KMS-11 (cell line): ENCODE measurements at regions not wholly inside any gene's neighbourhood (a gene's known extent, or its start where the extent isn't known, plus 50 kb on each side); places are given as distances from the start of the nearest gene placed in this dataset.
"Not testable (repeated sequence)": the region's sequence is repeated elsewhere in the genome, so short reads cannot be mapped to it uniquely, and the experiment has no call there.

Source experiments
- H2AFZ ChIP-seq: fragments of 200-600 bp; sonication (generic); 2 replicates; pipeline ENCODE4 v1.6.1; 2016; ENCODE audit warnings: antibody characterized with exemption, mixed run types, low read depth
- H3K27ac ChIP-seq: fragments of 200-600 bp; sonication (generic); 2 replicates; pipeline ENCODE4 v1.6.1; 2016; ENCODE audit warnings: mild to moderate bottlenecking, mixed run types
- H3K27me3 ChIP-seq: fragments of 200-600 bp; sonication (generic); 2 replicates; pipeline ENCODE4 v1.6.1; 2017; ENCODE audit warnings: mild to moderate bottlenecking, low read depth, mixed run types, moderate library complexity; ENCODE audit not compliant: insufficient read depth
- H3K36me3 ChIP-seq: fragments of 200-600 bp; sonication (generic); 2 replicates; pipeline ENCODE4 v1.6.1; 2017; ENCODE audit warnings: mild to moderate bottlenecking, mixed run types; ENCODE audit not compliant: insufficient read depth
- H3K4me1 ChIP-seq: fragments of 200-600 bp; sonication (generic); 2 replicates; pipeline ENCODE4 v1.6.1; 2016; ENCODE audit warnings: mild to moderate bottlenecking, low read depth, mixed run types; ENCODE audit not compliant: poor library complexity, severe bottlenecking
- H3K4me2 ChIP-seq: fragments of 200-600 bp; sonication (generic); 2 replicates; pipeline ENCODE4 v1.7.0; 2016; ENCODE audit warnings: mild to moderate bottlenecking, mixed run types
- H3K4me3 ChIP-seq: fragments of 200-600 bp; sonication (generic); IDR thresholded peaks from 2 replicates; pipeline ENCODE4 v1.6.1; 2017; ENCODE audit warnings: low read depth, low read length, mixed read lengths; ENCODE audit not compliant: insufficient read depth
- H3K79me2 ChIP-seq: fragments of 200-600 bp; sonication (generic); 2 replicates; pipeline ENCODE4 v1.6.1; 2016; ENCODE audit warnings: low read depth, mixed run types; ENCODE audit not compliant: insufficient read depth
- H3K9ac ChIP-seq: fragments of 200-600 bp; sonication (generic); 2 replicates; pipeline ENCODE4 v1.6.1; 2016; ENCODE audit warnings: mild to moderate bottlenecking, mixed run types
- H4K20me1 ChIP-seq: fragments of 200-600 bp; sonication (generic); 2 replicates; pipeline ENCODE4 v1.6.1; 2016; ENCODE audit warnings: mild to moderate bottlenecking, mixed run types; ENCODE audit not compliant: insufficient read depth
- CTCF ChIP-seq: fragments of 200-600 bp; sonication (generic); conservative IDR thresholded peaks from 2 replicates; pipeline ENCODE4 v1.6.1; 2017; ENCODE audit warnings: low read depth, mild to moderate bottlenecking, antibody characterized with exemption, low read length, moderate library complexity, mixed read lengths

DNA sequence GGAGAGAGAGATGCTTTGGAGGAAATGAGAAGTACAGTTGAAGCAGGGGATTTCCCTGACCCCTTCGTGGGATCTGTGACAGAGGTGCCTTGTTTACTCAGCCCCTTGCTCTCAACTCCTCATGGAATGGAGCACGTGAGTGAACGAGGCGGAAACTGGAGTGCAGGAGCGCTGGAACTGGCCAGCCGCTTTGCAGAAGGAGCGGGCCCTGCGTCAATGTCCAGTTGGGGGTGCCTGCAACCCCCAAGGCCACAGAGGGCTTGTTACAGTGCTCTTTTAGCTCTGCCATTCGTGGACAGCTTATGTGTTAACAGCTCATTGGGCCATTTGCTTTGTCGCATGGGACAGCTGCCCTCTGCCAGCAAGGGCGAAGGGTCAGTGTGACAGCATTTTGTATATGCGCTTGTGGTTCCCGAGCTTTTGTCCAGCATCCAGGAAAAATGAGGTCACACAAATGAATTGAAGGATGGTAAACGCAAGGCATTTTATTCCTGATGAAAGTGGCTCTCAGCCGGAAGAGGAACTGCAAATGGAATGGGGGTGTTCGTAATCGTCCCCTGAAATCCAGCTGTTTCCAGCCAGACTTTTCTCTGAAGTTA lies 1395.1 kb downstream of the CDH8 start:
- Histone ChIP-seq H3K36me3 (no peaks in the 10 kb centered on the region), H3K9ac (no peak overlapping the region), H3K4me3 (no peak overlapping the region), H4K20me1 (no peaks in the 10 kb centered on the region), H3K4me1 (no peaks in the 10 kb centered on the region), H3K4me2 (no peak overlapping the region), H3K79me2 (no peaks in the 10 kb centered on the region), H3K27me3 (no peaks in the 10 kb centered on the region), H2AFZ (no peak overlapping the region), H3K27ac (no peak overlapping the region)
- TF ChIP-seq CTCF = no peak

DNA sequence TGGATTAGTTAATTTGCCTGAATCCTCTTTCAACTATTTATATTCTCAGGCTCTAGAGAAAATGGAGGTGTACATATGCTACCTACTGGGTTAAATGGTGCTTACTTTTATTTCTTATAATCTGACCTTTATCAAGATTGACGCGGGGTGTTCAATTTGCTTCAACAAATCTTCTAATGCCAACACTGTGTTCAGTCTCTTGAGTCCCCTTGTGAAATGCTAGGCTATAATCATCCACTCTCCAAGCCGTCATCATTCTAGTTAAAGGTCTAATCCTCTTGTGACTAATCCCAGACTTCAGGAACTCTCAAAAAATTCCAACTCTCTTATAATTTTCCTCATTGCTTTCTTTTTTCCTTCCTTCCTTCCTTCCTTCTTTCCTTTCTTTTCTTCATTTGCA lies 1396.2 kb downstream of the CDH8 start:
- Histone ChIP-seq H3K27me3 (no peaks in the 10 kb centered on the region), H3K36me3 (no peaks in the 10 kb centered on the region), H3K4me3 (no peak overlapping the region), H3K9ac (no peak overlapping the region), H3K4me1 (no peaks in the 10 kb centered on the region), H3K4me2 (no peak overlapping the region), H4K20me1 (no peaks in the 10 kb centered on the region), H3K27ac (no peak overlapping the region), H2AFZ (no peak overlapping the region), H3K79me2 (no peaks in the 10 kb centered on the region)
- no peak for TF ChIP-seq CTCF

GRCh38 chr16:60636636-60637035 lies 1399.6 kb downstream of the CDH8 start:
- H3K4me1 ChIP-seq, H3K36me3 ChIP-seq, H3K4me2 ChIP-seq, H3K27ac ChIP-seq, H4K20me1 ChIP-seq, H3K79me2 ChIP-seq, H3K4me3 ChIP-seq, H3K9ac ChIP-seq, H2AFZ ChIP-seq, H3K27me3 ChIP-seq: not testable (repeated sequence)

- Histone ChIP-seq H3K79me2 (no peaks in the 10 kb centered on the region), H3K4me1 (no peaks in the 10 kb centered on the region), H3K27ac (no peak overlapping the region), H3K4me2 (no peak overlapping the region), H3K9ac (no peak overlapping the region), H3K36me3 (no peaks in the 10 kb centered on the region), H3K4me3 (no peak overlapping the region), H3K27me3 (no peaks in the 10 kb centered on the region), H2AFZ (no peak overlapping the region), H4K20me1 (no peaks in the 10 kb centered on the region)
- no peak for TF ChIP-seq CTCF
These were observed 1400.1 kb downstream of the CDH8 start for GRCh38 chr16:60636117-60636516.

DNA sequence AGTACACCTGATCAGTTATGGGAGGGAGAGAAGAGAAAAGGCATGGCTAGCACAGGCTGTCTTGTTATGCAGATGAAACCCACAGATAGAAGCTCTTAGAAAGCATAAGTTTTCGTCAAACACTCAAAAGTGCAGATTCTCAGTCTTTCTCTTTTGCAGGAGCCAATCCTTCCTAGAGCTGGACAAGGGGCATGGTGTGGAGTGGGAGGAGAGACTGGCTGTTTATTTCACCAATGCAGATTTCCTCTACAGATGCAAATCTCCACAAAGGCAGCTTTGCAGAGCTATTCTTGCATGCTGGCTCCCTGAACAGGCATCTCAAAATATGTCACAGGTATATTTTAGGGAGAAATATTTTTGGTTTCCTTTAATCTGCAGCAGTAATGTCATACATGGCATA lies 1400.7 kb downstream of the CDH8 start:
- Histone ChIP-seq H3K4me2 (no peak overlapping the region), H3K79me2 (no peaks in the 10 kb centered on the region)
- no peak for TF ChIP-seq CTCF

More for the DNA sequence above, 1400.7 kb downstream of the CDH8 start:
- Histone ChIP-seq H3K27ac (no peak overlapping the region), H3K9ac (no peak overlapping the region), H3K27me3 (no peaks in the 10 kb centered on the region), H2AFZ (no peak overlapping the region), H3K36me3 (no peaks in the 10 kb centered on the region), H3K4me3 (no peak overlapping the region), H4K20me1 (no peaks in the 10 kb centered on the region), H3K4me1 (no peaks in the 10 kb centered on the region)
